Astrocyte of the cerebellum (primary cell): ENCODE measurements at regions not wholly inside any gene's neighbourhood (a gene's known extent, or its start where the extent isn't known, plus 50 kb on each side); places are given as distances from the start of the nearest gene placed in this dataset.

Source experiments
- DNase-seq: peaks from one replicate; pipeline ENCODE4 v3.0.0-alpha.2; 2011; ENCODE audit warnings: low read depth
- H3K4me3 ChIP-seq: 2 replicates; pipeline ENCODE4 v1.5.1; 2011; ENCODE audit warnings: mild to moderate bottlenecking, low read depth, low read length, moderate library complexity
- CTCF ChIP-seq: IDR thresholded peaks from 2 replicates; pipeline ENCODE4 v1.5.1; 2012; ENCODE audit warnings: low read length, low read depth, moderate library complexity, mild to moderate bottlenecking; ENCODE audit errors: missing control alignments
- in situ Hi-C: cut with HindIII; loops from 2 replicates; pipeline ENCODE4 v1.10.0; 2017; ENCODE audit warnings: low sequenced_read_pairs

- no peak for DNase-seq
- TF ChIP-seq CTCF: no peak
- in situ Hi-C loops: no loop called here
- H3K4me3 ChIP-seq: no peak overlapping the region
Observed at GRCh38 chr2:81195017-81195773, 890.6 kb upstream of the LRRTM1 start.

- TF ChIP-seq CTCF: no peak
- in situ Hi-C loops: no loop called here
- no peak overlapping the region for H3K4me3 ChIP-seq
- DNase-seq: no peak
Observed at GRCh38 chr2:81194581-81194980, 890.0 kb upstream of the LRRTM1 start.

GRCh38 chr2:81194176-81194575 lies 889.6 kb upstream of the LRRTM1 start:
- no peak overlapping the region for H3K4me3 ChIP-seq
- no peak for DNase-seq
- TF ChIP-seq CTCF: no peak
- in situ Hi-C loops: no loop called here

- H3K4me3 ChIP-seq: no peak overlapping the region
- DNase-seq: no peak
- TF ChIP-seq CTCF: no peak
- in situ Hi-C loops: no loop called here
Observed at GRCh38 chr2:81181845-81182244, 877.3 kb upstream of the LRRTM1 start.

GRCh38 chr2:81171447-81171846 lies 866.9 kb upstream of the LRRTM1 start:
- no peak overlapping the region for H3K4me3 ChIP-seq
- in situ Hi-C loops: no loop called here
- TF ChIP-seq CTCF: no peak
- no peak for DNase-seq

- TF ChIP-seq CTCF: no peak
- H3K4me3 ChIP-seq: no peak overlapping the region
- no peak for DNase-seq
- in situ Hi-C loops: no loop called here
Observed at GRCh38 chr2:81163583-81163982, 859.0 kb upstream of the LRRTM1 start.
